Astrocyte (in vitro differentiated cells and primary cell): ENCODE measurements at regions not wholly inside any gene's neighbourhood (a gene's known extent, or its start where the extent isn't known, plus 50 kb on each side); places are given as distances from the start of the nearest gene placed in this dataset.
"Not testable (repeated sequence)": the region's sequence is repeated elsewhere in the genome, so short reads cannot be mapped to it uniquely, and the experiment has no call there.

Source experiments
- CTCF ChIP-seq: IDR thresholded peaks from 2 replicates; pipeline ENCODE4 v1.5.1; 2011; ENCODE audit warnings: low read depth, mild to moderate bottlenecking, inconsistent platforms, low read length, moderate library complexity; ENCODE audit not compliant: insufficient read depth
- EZH2 ChIP-seq: IDR thresholded peaks from 2 replicates; pipeline ENCODE4 v1.6.1; 2012; ENCODE audit warnings: mild to moderate bottlenecking, low read length, inconsistent platforms; ENCODE audit not compliant: insufficient read depth

- not testable (repeated sequence) for TF ChIP-seq CTCF, EZH2
These were observed 355.0 kb upstream of the MAGEB16 start for GRCh38 chrX:35443091-35443582.
